ENCODE measurements at regions not wholly inside any gene's neighbourhood (a gene's known extent, or its start where the extent isn't known, plus 50 kb on each side); places are given as distances from the start of the nearest gene placed in this dataset.

- TF ChIP-seq CTCF (IDR thresholded peaks at IDR 0.05) (no peak), SIN3A (IDR thresholded peaks at IDR 0.05; ENCODE audit: borderline replicate concordance, insufficient read depth, low read depth, low read length) (no peak)
These were observed 149.9 kb upstream of the RGS18 start for GRCh38 chr1:192008281-192008825.
